Tibial nerve (tissue), 4 donors: ENCODE measurements at regions not wholly inside any gene's neighbourhood (a gene's known extent, or its start where the extent isn't known, plus 50 kb on each side); places are given as distances from the start of the nearest gene placed in this dataset.

ENCODE experiments used
- DNase-seq, 2 donors: peaks; one replicate each; pipeline ENCODE4 v3.0.0-alpha.2; 2019; ENCODE audit warnings: low spot score in 2 of 2
- H3K27ac ChIP-seq, 4 donors: fragments of 200-600 bp; sonication (generic) in 3 of 4; one replicate each; pipeline ENCODE4 v1.5.1; 2017 to 2019; ENCODE audit warnings: mild to moderate bottlenecking in 1 of 4
- H3K27me3 ChIP-seq, 2 donors: fragments of 200-600 bp; sonication (generic) in 1 of 2; one replicate each; pipeline versions ENCODE4 v1.5.1 to v1.6.0; 2017 to 2019
- H3K36me3 ChIP-seq, 3 donors: fragments of 200-600 bp; sonication (generic); one replicate each; pipeline ENCODE4 v1.5.1; 2018 to 2019
- H3K4me1 ChIP-seq, 4 donors: fragments of 200-600 bp; sonication (generic) in 3 of 4; one replicate each; pipeline ENCODE4 v1.5.1; 2017 to 2019
- H3K4me3 ChIP-seq, 4 donors: fragments of 200-600 bp; sonication (generic) in 3 of 4; one replicate each; pipeline ENCODE4 v1.5.1; 2017 to 2019; ENCODE audit warnings: mild to moderate bottlenecking in 1 of 4, moderate library complexity in 1 of 4
- H3K9me3 ChIP-seq, 4 donors: fragments of 200-600 bp; sonication (generic) in 3 of 4; one replicate each; pipeline ENCODE4 v1.5.1; 2017 to 2019
- EP300 ChIP-seq, 2 donors: sonication (generic); formaldehyde crosslinking; IDR thresholded peaks; one replicate each; pipeline ENCODE4 v1.6.1; 2017; ENCODE audit warnings: antibody characterized with exemption in 2 of 2, mild to moderate bottlenecking in 1 of 2
- POLR2A ChIP-seq, 2 donors: fragments of 450-650 bp; IDR thresholded peaks; one replicate each; pipeline ENCODE4 v1.6.1; 2017; ENCODE audit warnings: antibody characterized with exemption in 2 of 2, mild to moderate bottlenecking in 2 of 2, moderate library complexity in 2 of 2
- WGBS, 2 donors: methylation state at CpG; one replicate each; pipeline ENCODE4 v1.1.5; 2018; 5-methylcytosine and 5-hydroxymethylcytosine counted together
- TF ChIP-seq, protein P1 (sequence below), 5 experiments: fragments of 200-600 bp in 3 of 5; fragments of 450-650 bp in 2 of 5; sonication (generic) in 3 of 5; IDR thresholded peaks; one replicate each; pipeline ENCODE4 v1.5.1; 2016 to 2019; ENCODE audit warnings: antibody characterized with exemption in 5 of 5, mild to moderate bottlenecking in 3 of 5, moderate library complexity in 2 of 5

DNA sequence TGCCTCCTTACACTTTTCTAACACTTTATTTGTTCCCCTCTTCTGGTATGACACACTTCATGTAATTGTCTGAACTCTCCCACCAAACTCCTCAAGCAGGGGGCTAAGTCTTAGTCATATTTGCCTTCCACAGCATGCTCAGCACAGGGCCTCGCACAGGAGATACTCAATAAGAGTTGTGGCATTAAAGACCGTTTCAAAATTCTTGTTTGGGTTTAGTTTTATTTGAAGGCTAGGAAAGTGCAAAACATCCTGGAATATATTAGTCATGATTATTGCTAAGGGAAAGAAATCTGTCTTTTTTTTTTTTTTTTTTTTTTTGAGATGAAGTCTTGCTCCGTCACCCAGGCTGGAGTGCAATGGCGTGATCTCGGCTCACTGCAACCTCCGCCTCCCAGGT, 137.6 kb upstream of the ECI2 start:
- no peak overlapping the region for H3K27ac ChIP-seq
- no peaks in the 10 kb centered on the region for H3K4me1 ChIP-seq
- H3K36me3 ChIP-seq = no peaks in the 10 kb centered on the region
- 85 to 89% methylated on average over 6 of the region's 6 CpGs for WGBS, 2 donors
- H3K4me3 ChIP-seq = no peak overlapping the region
- no peaks in the 10 kb centered on the region for H3K27me3 ChIP-seq
- no peak for DNase-seq
- H3K9me3 ChIP-seq = no peaks in the 10 kb centered on the region
- no peak for TF ChIP-seq EP300 (IDR thresholded peaks at IDR 0.05)
- no peak for TF ChIP-seq POLR2A (IDR thresholded peaks at IDR 0.05)

DNA sequence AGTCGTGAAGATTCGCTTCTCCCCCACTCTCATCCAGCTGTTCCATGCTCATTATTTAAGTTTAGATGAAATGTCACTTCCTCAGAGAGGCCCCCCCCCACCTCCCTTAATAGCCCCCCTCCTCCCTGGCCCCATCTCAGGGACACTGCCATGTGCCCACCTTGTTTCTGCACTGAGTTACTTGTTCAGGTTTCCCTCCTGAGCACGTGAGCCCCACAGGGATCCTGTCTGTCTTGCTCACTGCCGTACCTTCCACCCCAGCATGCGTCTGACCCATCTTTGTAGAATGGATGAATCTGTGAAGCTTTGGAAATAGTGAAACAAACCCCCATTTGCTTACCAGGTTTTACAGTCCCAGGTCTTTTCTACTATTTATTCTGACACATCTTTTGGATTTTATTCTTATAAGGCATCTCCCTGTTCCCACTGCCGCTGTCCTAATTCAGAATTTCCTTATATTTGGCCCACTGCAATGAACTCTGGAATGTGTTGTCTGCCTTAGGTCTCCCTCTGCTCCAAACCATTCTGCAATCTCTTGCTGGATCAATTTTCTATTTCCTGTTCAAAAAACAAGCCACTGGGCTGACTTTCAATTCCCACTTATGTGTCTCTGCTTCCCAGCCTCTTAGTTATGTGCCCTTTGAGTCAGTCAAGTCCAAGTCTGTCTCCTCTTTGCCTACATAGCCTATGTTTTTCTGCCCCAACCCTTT, 136.5 kb upstream of the ECI2 start:
- no peaks in the 10 kb centered on the region for H3K9me3 ChIP-seq
- 81 to 85% methylated on average over 6 of the region's 6 CpGs for WGBS, 2 donors
- TF ChIP-seq, protein P1, sequence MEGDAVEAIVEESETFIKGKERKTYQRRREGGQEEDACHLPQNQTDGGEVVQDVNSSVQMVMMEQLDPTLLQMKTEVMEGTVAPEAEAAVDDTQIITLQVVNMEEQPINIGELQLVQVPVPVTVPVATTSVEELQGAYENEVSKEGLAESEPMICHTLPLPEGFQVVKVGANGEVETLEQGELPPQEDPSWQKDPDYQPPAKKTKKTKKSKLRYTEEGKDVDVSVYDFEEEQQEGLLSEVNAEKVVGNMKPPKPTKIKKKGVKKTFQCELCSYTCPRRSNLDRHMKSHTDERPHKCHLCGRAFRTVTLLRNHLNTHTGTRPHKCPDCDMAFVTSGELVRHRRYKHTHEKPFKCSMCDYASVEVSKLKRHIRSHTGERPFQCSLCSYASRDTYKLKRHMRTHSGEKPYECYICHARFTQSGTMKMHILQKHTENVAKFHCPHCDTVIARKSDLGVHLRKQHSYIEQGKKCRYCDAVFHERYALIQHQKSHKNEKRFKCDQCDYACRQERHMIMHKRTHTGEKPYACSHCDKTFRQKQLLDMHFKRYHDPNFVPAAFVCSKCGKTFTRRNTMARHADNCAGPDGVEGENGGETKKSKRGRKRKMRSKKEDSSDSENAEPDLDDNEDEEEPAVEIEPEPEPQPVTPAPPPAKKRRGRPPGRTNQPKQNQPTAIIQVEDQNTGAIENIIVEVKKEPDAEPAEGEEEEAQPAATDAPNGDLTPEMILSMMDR (IDR thresholded peaks at IDR 0.05) = no peak
- no peak for TF ChIP-seq EP300 (IDR thresholded peaks at IDR 0.05)

DNA sequence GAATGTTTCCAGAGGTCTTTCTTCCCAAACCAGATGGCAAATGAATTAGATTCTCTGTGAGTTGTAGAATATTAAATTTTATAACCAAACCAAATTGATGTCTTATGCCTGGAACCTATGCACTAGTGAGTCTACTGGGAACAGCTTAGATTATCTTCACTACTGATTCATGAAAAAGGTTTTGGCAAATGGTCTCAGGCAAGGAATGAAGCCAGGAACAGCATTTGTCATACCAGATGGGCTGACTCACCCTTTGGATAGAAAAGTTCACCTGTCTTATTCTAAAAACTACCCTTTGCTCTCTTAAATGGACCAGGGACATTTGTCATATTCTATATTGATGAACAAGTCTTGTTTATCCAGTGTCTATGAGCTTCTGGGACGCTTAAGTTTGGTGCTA, 135.4 kb upstream of the ECI2 start:
- Histone ChIP-seq H3K9me3 (no peaks in the 10 kb centered on the region), H3K4me1 (no peaks in the 10 kb centered on the region), H3K27ac (no peak overlapping the region), H3K4me3 (no peak overlapping the region), H3K27me3 (no peaks in the 10 kb centered on the region), H3K36me3 (no peaks in the 10 kb centered on the region)
- 67 to 85% methylated on average over 1 of the region's 1 CpG for WGBS, 2 donors
- DNase-seq = peak in 1 of 2 donors; percentile 26
- no peak for TF ChIP-seq POLR2A (IDR thresholded peaks at IDR 0.05)
- TF ChIP-seq, protein P1 (IDR thresholded peaks at IDR 0.05) = no peak
- no peak for TF ChIP-seq EP300 (IDR thresholded peaks at IDR 0.05)

More for the DNA sequence above, 136.5 kb upstream of the ECI2 start:
- DNase-seq = no peak
- Histone ChIP-seq H3K36me3 (no peaks in the 10 kb centered on the region), H3K4me3 (no peak overlapping the region), H3K27me3 (no peaks in the 10 kb centered on the region), H3K27ac (no peak overlapping the region), H3K4me1 (no peaks in the 10 kb centered on the region)

DNA sequence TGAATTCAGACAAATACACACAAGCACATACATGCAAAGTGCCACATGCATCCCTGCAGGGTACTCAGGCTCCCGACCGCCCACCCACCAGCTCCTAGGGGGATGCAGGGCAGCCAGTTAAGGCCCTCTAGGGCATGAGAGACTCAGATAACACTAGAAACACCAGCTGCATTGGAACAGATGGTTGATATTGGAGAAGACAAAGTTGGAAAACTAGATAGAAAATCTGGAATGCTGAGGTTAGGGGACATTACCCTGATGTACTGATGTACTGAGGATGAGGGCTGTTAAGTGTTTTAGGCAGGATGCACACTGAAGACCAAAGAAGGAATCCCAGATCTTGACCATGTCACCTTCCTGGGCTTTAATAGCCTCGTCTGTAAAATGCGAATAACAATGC, 134.6 kb upstream of the ECI2 start:
- Histone ChIP-seq H3K4me3 (no peak overlapping the region), H3K27ac (no peak overlapping the region), H3K9me3 (no peaks in the 10 kb centered on the region), H3K27me3 (no peaks in the 10 kb centered on the region), H3K36me3 (no peaks in the 10 kb centered on the region), H3K4me1 (no peaks in the 10 kb centered on the region)
- 78% methylated on average over 4 of the region's 4 CpGs for WGBS, 2 donors
- TF ChIP-seq EP300 (IDR thresholded peaks at IDR 0.05) = no peak
- no peak for TF ChIP-seq POLR2A (IDR thresholded peaks at IDR 0.05)
- TF ChIP-seq, protein P1 (IDR thresholded peaks at IDR 0.05) = no peak
- DNase-seq = no peak

DNA sequence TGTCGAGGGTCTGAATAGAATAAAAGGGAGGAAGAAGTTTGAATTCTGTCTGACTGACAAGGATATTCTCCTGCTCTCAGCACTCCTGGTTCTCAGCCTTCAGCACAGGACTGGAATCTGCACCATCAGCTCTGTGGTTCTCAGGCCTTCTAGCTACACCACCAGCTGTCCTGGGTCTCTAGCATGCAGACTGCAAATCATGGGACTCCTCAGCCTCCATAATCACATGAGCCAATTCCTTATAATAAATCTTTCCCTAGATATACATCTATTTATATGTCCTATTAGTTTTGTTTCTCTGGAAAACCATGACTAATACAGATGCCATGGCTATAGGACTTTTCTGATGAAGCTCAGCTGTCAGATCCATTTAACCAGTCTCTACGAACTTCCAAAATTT, 132.8 kb upstream of the ECI2 start:
- no peaks in the 10 kb centered on the region for H3K4me1 ChIP-seq
- H3K27me3 ChIP-seq = no peaks in the 10 kb centered on the region
- WGBS, 2 donors = 89 to 97% methylated on average over 2 of the region's 2 CpGs
- H3K4me3 ChIP-seq = no peak overlapping the region
- DNase-seq = no peak
- no peak for TF ChIP-seq POLR2A (IDR thresholded peaks at IDR 0.05)
- TF ChIP-seq, protein P1 (IDR thresholded peaks at IDR 0.05) = no peak
- no peak for TF ChIP-seq EP300 (IDR thresholded peaks at IDR 0.05)
- H3K9me3 ChIP-seq = no peaks in the 10 kb centered on the region
- no peak overlapping the region for H3K27ac ChIP-seq
- H3K36me3 ChIP-seq = no peaks in the 10 kb centered on the region
